PC-9 (cell line): ENCODE measurements at regions not wholly inside any gene's neighbourhood (a gene's known extent, or its start where the extent isn't known, plus 50 kb on each side); places are given as distances from the start of the nearest gene placed in this dataset.

Source experiments
- EZH2 ChIP-seq: fragments of 200-600 bp; sonication (generic); IDR thresholded peaks from 2 replicates; pipeline ENCODE4 v1.8.0; 2017; ENCODE audit warnings: antibody characterized with exemption, low read depth
- TF ChIP-seq, protein P1 (sequence below): fragments of 200-600 bp; sonication (generic); conservative IDR thresholded peaks from 2 replicates; pipeline ENCODE4 v1.6.1; 2017; ENCODE audit warnings: mixed run types, antibody characterized with exemption, mild to moderate bottlenecking, moderate library complexity

DNA sequence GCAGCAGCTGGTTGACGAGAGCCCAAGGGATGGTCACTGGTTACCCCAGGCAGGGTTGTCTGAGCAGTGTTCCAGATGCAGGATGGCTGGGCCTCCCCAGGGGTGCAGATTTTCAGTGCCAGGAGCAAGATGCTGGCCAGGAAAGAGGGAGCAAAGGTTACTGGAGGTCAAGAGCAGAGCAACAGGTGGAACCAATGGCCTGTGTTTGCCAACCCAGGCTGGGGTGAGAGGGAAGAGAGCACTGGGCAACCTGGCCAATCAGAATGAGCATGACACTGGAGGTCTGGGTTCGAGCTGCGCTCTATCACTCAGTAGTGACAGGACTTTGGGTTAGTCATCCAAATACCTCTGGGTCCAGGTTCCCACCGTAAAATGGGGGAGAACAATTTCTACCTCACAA, 90.6 kb upstream of the TLE3 start:
- TF ChIP-seq, protein P1, sequence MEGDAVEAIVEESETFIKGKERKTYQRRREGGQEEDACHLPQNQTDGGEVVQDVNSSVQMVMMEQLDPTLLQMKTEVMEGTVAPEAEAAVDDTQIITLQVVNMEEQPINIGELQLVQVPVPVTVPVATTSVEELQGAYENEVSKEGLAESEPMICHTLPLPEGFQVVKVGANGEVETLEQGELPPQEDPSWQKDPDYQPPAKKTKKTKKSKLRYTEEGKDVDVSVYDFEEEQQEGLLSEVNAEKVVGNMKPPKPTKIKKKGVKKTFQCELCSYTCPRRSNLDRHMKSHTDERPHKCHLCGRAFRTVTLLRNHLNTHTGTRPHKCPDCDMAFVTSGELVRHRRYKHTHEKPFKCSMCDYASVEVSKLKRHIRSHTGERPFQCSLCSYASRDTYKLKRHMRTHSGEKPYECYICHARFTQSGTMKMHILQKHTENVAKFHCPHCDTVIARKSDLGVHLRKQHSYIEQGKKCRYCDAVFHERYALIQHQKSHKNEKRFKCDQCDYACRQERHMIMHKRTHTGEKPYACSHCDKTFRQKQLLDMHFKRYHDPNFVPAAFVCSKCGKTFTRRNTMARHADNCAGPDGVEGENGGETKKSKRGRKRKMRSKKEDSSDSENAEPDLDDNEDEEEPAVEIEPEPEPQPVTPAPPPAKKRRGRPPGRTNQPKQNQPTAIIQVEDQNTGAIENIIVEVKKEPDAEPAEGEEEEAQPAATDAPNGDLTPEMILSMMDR, result no peak
- no peak for TF ChIP-seq EZH2
